ENCODE measurements at regions not wholly inside any gene's neighbourhood (a gene's known extent, or its start where the extent isn't known, plus 50 kb on each side); places are given as distances from the start of the nearest gene placed in this dataset.
"Not testable (repeated sequence)": the region's sequence is repeated elsewhere in the genome, so short reads cannot be mapped to it uniquely, and the experiment has no call there.

DNA sequence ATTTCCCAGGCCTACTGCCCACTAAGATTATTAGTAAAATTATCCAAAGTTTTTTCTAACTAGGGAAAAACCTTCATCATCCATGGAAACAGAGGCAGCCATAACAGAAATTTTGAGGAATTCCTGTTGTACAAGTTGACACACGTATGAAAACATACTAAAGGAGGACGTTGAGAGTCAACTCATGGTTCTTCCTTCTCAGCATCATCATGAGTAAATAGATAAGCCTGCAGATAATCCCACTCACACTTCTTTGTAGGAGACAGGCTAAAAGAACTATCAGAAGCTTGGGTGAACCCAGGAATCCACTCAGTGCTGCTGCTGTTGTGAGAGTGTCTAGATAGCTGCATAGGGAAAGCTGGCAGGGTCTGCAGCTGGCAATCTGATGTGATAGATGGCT is 694.8 kb upstream of the NR2F2 start:
- DNase-seq = no peak

DNA sequence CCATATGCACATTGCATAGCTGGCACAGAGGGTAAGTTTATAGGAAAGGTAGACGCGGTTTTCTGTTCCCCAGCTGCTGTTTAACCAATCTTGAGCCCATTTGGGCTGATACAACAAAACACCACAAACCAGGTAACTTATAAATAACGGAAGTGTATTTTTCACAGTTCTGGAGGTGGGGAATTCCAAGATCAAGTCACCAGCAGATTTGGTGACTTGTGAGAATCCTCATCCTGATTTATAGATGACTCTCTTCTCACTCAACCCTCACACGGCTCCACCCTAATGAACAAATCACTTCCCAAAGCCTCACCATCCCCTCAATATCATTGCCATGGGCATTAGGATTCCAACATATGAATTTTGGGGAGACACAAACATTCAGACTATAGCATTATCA is 694.4 kb upstream of the NR2F2 start:
- no peak for DNase-seq

DNA sequence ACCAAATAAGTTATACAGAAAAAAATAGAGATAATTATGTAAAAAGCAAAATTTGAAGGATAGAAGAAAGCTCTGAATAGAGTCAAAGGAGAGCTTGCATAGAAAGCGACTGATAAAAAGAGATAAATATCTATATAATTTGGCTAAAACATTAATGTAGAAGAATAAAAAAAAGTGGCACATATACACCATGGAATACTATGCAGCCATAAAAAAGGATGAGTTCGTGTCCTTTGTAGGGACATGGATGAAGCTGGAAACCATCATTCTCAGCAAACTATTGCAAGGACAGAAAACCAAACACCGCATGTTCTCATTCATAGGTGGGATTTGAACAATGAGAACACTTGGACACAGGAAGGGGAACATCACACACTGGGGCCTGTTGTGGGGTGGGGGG is 693.3 kb upstream of the NR2F2 start:
- DNase-seq = not testable (repeated sequence)

DNA sequence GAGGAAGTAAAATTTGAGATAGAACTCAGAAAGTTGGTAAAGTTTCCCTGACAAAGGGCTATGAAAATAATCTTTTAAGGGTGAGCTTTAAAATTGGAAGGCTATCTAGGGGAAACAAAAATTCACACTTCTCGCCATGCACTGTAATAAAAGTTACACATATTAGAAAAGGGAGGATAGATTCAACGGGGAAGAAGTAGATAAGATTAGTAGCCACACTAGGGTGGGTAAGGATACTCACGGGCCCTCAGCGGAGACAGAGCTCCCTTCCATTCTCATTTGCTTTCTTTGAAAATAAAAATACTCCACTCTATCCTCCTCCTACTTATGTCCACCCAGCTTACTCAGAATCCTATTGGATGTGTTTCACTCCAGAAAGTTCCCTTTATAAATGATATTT is 691.3 kb upstream of the NR2F2 start:
- DNase-seq = no peak

DNA sequence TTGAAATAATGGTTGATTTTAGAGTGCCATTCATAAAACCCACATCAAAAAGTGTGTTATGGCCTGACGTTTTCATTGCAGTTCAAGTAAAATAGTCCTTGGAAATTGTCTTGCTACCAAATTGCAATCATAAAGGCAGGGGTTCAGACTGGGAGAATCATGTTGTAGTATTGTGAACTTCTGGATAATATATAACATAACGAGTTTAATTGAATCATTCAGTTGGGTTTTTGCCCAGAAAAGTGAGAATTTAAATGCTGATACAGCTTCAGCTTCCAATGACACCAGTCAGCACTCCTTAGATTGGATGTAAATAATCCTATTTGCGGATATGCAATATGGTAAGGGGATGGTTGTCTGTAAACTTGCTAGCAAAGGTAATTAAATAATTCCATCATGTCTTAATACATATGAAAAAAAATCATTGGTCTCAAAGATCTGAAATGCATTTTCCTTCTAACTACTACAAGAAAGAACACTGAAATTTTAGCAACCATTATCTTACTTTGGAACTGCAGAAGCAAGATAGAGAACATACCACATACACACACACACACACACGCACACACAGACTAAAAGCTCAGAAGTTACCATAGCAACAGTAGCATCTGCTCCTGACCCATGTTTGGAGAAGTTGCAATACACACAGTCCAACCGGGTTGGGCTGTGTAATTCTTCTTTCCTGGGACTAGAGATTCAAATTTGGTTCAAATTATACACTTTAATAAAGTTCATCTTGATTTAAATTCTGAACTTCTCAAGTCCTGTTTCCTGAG is 686.2 kb upstream of the NR2F2 start:
- no peak for DNase-seq

DNA sequence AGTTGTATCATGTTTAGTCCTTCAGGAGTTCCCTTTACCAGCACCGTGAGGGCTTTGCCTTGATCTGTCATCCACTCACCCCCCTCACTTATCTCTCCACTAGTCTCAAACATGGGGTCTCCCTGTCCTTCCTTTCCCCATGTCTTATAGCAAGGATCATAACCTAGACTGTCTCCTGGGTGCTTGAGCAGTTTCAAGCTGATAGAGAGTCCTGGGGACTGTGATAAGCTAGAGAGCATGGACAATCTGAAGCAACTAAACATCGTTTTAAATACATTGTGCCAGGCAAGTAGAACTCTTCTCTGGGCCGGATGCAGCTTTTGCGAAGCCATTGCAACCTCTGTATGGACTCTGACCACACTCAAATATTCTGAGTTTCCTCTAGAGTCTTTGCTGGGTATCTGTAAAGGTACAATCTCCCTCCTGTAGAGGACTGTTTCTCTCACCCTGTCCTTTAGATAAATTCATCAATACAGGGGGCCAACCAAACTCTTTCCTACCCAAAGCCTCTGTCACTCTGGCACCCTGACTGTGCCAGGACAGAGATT is 684.6 kb upstream of the NR2F2 start:
- DNase-seq = no peak

DNA sequence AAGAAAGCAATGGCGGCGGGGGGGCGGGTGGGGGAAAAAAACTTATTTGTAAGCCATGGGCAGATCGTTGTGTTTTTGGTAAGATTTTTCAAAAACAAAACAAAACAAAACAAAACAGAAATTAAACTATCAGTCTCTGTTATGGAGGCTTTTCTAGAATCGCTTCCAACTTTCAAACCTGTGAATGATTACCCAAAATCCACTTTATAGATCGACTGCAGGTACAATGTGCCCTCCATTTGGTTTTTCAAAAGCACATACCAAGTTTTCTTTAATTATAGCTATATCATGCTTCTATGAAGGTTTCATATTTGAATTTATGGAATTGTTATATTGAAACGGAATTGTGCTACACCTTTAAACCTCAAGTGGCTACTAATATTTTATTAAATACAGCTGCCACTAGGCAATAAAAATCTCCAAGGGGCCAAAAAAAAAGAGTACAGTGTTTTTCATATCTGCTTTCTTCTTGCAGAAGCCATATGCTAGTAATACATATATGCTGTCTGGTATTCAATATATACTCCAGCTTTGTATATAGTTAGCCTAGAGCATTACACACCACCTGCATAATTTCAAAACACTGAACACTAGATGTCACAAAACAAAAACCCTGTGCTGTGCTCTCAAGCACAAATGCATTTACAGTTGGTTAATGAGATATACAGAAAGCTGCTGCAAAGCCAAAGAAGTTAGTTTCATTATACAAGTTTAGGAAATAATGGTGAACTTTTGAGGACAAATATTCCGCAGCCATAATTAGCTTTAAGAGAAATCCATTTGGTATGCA is 683.8 kb upstream of the NR2F2 start:
- no peak for DNase-seq

DNA sequence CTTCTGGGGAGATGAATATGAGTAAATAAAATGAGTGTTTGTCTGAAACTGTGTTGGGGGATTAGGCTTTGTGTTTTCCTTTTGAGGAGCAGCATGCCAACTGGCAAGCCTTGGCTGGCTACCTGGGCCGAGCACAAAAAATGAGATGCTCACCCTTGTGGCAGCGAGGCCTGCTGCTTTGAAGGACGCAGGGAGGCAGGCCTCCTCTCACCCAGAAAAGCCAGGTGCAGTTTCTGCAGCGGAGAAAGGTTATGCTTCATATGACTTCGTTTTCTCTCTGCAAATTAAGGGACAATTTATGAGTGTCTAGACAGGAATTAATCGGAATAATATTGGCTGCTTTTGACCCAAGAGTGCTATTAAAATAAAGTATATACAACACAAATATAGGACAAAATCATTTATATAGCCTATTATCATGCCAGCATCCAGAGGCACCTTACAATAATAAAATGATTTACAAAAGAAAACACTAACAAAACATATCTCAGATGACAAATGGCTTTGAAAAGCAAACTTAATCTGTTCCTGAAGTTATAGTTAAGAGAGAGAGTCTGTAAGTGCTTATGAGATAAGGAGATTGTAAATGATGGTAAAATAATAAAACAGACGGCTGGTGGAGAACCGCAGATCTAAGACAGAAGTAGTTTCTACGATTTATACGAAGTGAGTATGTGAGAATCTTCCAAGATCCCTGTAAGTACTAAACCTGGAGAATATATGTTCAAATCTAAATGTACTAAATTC is 682.8 kb upstream of the NR2F2 start:
- DNase-seq = no peak

DNA sequence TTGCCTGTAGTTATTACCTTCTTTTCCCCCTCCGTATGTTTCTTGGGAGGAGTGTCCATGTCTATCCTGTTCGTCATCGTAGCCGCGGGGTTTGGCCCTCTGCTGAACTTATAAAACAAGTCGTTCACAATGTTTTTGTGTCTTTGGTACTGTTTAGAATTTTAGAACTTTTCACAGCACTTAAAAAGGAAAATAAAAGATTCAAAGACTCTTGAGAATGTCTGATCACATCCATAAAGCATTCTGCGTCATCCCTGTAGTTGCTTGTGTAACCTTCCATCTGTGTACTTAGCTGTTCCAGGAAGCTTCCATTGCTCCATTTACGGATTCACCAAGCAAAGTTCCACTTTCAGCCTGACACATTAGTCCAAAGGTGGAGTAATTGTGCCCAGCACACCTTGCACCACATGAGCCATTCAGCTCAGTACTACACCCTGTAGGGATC is 677.1 kb upstream of the NR2F2 start:
- DNase-seq = no peak

DNA sequence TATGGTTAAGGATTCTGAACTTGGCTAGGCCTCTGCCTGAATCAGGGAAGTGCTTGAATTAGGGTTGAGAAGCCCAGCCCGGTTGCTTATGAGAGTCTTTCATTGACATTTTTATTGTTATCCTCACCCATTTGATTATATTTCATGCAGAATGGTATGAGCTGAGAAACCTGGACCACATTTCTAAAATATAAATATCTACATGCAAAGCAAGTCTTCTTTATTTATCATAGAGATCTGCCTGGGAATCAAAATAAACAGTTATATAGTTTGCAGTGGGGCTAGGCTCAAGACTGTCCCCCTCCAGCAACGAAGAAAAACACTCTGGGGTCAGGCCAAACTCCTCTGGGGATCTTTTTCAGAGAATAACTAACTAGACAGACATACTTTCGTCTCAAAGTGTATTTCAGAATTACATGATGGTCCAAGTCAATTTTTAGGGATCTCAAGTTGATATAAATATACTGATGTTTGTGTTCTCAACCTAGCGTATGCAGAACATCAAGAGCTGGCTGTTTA is 675.4 kb upstream of the NR2F2 start:
- DNase-seq = no peak

DNA sequence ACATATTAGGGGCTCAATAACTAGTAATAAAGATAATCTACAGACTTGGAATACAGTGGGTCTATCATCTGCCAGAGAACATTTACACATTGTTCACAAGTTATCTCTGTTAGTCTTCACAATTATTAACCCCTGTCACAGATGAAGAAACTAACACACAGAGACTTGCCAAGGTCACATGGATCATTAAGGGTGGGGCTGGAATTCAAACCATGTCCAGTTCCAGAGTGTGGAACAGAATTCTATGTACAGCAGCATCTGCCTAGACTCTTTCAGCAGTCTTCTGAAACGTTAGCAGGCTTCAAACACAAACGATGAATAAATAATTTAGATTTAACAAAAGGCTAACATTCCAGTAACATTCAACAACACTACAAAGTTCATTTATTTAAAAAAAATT is 673.9 kb upstream of the NR2F2 start:
- DNase-seq = no peak

DNA sequence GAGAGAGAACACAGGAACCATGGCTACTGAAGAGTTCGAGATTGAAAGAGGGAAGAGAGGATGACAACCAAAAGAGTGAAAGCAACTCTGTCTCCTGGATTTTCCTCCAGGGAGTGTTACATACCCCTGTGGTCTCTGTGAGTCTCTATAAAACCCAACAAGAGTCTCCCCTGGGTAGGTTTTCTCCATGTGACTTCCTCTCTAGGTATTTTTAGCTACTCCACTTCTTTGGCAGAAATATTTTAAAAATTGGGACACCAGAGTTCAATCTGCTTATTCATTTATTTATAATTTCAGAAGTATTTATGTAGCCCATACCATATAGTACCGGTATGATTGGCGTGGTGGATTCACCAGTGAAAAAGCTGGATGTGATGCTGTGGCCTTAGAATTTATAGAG is 671.7 kb upstream of the NR2F2 start:
- DNase-seq = no peak

DNA sequence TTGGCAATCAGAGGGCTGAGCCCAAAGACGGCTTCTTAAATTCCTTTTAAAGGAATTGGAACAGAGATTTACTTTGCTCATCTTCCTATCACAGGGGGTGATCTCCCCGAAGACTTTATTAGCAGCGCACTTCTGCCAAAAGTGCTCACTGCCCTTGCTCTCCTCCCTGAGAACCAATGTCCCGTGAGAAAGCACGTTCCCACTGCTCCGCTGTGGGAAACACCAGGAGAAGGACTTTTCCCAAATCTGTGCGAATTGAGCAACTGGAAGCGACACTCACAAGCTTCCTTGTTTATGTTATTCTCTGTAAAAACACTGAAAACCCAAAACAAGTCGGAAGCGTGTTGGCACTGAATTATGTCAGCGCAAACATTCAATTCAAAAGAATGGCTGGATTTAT is 670.8 kb upstream of the NR2F2 start:
- no peak for DNase-seq

DNA sequence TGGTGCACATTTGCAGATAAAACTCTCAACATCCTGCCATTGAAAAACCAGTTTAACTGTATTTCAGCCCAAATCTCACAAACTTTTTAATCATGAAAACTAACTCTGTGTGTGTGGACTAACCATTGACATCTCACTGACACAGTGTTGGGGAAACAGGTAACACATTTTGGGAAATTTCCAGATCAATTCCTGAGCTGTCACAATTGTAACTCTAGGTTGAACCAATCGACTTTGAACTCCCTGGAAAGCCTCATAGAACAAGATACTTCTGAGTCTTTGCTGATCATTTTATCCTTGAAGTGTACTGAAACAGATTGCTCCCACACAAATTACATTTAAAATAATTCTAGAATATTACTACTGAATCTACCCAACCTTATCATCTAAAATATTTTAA is 667.9 kb upstream of the NR2F2 start:
- no peak for DNase-seq

DNA sequence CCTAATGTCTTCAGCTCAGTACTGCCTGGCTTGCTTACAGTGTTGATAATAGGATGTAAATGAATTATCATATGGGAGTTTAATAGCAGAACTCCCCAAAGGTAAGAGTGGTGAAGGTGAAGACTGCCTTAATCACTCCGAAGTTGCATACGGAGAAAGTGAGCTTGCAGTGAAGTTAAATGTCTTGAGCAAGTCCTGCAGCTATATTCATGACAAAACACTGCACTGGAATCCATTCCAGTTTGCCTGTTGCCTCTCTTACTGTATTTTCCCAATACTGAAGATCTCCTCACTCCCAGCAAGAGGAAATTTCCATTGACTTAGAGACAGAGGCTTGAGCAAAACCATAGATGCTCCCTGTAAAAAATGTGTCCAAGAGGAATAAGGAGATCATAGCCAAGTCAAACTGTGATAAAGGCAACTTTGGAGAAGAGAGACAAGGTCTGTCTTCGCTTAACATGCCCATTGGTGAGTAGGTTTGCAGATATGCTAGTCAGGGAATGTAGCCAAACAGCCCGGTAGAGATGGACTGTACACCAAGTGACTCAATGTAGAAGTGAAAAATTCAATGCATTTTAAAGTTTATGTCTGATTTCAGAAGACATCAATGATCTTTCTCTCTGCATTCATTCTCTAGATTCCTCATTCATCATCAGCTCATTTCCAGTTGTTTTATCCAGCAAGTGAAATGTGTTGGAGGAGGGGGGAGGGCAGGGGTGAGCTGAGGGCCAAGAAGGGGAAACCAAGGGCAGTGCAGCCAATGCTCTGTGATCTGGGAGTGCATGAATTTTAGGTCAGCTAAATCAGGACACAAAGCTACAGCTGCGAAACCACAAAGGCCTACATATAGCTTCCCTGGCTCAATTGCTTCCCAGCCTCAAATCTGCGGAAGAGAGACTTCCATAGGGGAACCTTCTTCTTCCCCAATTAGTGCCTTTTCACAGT is 667.1 kb upstream of the NR2F2 start:
- DNase-seq = no peak

DNA sequence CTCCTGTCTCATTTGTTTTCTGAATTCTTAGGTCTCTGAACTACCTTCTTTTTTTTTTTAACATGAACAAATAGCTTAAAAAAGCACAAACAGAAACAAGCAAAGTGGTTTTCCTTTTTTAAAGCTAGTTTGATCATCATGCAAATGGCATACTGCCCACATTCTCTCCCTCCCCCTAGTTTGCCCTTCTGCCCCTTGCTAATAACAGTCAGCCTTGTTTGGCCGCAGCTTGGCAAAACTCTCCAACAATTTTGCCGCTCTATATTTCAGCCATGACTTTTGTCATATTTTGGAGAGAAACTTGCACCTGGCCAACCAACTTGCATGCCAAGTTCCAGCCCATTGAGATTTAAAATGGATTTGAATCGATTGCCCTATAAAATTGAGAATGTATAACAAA is 666.0 kb upstream of the NR2F2 start:
- no peak for DNase-seq

DNA sequence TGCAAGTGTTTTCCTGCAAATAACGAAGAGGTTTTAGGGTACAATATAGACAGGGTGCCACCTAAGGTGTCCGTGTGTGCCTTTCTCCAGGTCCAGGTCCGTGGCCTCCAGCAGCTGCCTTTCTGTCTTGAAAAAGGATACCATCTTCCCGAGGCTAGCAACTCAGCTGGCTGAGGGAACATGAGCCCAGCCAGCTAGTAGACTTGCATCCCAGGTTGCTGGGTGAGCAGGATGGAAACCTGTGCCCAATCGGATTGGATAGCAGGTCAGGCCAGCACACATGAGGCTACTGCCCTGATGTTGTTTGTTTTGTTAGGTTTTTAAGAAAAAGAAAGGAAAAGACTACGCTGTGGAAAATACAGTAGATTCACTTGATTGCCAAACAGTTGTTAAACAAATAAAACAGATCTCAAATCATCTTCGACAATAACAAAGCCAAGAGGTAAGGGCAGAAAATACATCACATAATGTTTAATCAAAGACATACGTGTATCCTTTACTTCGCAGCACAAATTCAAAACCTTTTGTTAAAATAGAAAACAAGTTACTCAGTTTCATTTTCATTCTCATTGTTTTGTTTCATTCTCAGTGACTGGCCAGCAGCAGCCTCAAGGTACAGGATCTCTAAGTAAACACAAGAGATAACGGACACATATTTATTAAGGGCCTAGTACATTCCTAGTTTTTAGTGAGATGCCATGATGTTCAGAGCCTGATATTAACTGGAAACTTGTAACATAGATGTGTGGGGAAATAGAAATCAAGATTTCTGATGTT is 661.2 kb upstream of the NR2F2 start:
- no peak for DNase-seq

DNA sequence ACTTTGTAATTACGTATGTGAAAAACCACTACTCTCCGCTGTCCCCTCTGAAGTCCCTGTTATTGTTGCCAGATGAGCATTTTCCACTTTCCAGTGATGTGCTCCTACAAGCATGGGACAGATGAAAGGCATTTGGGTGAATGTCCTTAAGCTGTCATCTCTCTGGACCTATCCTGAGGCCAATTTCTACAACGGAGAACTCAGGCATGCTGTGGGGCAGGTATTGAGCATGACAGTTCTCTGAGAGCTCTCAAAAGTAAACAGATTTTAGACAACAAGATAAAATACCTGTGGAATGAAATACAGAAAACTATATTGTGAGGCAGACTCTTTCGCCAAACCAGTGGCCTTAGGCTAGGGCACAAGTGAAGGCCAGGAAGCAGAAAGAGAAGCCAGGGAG is 656.5 kb upstream of the NR2F2 start:
- no peak for DNase-seq

DNA sequence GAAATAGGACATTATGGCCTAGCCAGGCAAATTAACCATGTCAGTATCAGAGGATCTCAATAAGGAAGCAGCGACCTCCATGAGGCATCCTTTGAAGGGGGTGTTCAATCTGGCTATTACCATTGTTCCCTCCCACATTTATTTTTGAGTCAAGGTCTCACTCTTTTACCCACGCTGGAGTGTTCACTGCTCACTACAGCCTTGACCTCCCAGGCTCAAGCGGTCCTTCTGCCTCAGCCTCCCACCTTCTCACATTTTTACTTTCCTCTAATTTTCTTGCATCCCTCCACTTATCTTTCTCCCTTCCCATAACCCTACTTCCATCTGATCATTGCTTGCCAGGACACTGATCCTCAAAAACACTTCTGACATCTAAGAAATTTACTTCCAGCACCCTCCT is 654.0 kb upstream of the NR2F2 start:
- DNase-seq = no peak

DNA sequence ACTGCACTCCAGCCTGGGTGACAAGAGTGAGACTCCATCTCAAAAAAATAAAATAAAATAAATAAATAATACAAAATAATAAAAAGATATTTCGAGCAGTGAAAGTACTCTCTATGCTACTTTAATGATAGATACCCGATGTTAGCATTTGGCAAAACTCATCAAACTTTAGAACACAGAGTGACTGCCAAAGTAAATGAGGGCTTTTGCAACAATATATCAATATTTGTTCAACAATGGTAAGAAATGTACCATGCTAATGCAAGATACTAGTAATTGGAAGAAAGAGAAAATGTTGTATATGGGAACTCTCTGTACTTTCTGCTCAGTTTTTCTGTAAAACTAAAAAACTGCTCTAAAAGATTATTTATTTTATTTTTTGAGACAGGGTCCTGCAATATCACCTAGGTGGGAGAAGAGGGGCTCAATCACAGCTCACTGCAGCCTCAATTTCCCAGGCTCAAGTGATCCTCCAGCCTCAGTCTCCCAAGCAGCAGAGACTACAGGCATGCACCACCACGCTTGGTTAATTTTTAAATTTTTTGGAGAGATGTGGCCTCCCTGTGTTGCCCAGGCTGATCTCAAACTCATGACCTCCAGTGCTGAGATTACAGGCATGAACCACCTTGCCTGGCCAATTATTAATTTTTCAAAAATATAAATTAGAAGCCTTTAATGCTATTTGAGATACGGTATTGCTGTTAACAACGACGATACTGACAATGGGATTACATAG is 650.5 kb upstream of the NR2F2 start:
- DNase-seq = no peak

DNA sequence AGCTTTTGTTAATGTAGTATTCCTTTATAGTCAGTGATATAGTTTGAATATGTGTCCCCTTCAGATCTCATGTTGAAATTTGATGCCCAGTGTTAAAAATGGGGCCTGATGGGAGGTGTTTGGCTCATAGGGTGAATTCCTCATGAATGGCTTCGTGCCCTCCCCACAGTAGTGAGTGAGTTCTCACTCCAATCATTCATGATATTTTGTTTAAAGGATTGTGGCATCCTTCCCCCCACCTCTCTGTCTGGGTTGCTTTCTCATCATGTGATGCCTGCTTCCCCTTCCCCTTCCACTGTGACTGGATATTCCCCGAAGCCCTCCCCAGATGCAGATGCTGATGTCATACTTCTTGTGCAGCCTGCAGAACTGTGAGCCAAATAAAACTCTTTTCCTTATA is 649.8 kb upstream of the NR2F2 start:
- DNase-seq = no peak

All from activated CD4-positive, alpha-beta T cell treated with anti-CD3 and anti-CD28 coated beads, Interleukin-10, Interleukin-2, amounts not matched to agents 100 ng/mL and 50 ng/mL, durations not matched to agents 16 hours and 8 hours (primary cell).